Glomerular visceral epithelial cell (primary cell): ENCODE measurements at regions not wholly inside any gene's neighbourhood (a gene's known extent, or its start where the extent isn't known, plus 50 kb on each side); places are given as distances from the start of the nearest gene placed in this dataset.
"Not testable (repeated sequence)": the region's sequence is repeated elsewhere in the genome, so short reads cannot be mapped to it uniquely, and the experiment has no call there.

Experiments
- DNase-seq: peaks from one replicate; pipeline ENCODE4 v3.0.0-alpha.2; 2016; ENCODE audit errors: extremely low spot score

DNA sequence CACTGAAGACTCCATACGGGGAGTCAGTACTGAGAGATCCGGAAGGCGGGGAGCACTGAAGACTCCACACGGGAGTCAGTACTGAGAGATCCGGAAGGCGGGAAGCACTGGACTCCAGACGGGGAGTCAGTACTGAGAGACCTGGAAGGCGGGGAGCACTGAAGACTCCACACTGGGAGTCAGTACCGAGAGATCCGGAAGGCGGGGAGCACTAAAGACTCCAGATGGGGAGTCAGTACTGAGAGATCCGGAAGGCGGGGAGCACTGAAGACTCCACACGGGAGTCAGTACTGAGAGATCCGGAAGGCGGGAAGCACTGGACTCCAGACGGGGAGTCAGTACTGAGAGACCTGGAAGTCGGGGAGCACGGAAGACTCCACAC lies 77.2 kb downstream of the DLL1 start:
- DNase-seq, result not testable (repeated sequence)

DNA sequence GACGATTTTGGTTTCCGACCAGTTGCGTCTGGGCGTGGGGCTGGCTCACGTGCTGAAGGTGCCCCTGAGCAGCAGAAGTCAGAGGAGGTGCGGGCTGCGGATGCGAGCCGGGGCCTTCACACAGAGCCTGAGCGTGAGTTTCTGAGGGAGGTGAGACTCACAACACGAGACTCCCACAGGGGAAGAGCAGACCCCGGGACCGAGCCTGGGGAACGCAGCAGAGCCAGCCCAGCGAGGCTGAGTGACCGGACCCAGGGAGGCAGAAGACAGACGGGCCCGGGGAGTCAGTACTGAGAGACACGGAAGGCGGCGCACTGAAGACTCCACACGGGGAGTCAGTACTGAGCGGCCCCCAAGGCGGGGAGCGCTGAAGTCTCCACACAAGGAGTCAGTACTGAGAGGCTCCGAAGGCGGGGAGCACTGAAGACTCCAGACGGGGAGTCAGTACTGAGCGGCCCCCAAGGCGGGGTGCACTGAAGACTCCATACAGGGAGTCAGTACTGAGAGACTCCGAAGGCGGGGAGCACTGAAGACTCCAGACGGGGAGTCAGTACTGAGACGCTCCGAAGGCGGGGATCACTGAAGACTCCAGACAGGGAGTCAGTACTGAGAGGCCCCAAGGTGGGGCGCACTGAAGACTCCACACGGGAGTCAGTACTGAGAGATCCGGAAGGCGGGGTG lies 77.8 kb downstream of the DLL1 start:
- no peak for DNase-seq

DNA sequence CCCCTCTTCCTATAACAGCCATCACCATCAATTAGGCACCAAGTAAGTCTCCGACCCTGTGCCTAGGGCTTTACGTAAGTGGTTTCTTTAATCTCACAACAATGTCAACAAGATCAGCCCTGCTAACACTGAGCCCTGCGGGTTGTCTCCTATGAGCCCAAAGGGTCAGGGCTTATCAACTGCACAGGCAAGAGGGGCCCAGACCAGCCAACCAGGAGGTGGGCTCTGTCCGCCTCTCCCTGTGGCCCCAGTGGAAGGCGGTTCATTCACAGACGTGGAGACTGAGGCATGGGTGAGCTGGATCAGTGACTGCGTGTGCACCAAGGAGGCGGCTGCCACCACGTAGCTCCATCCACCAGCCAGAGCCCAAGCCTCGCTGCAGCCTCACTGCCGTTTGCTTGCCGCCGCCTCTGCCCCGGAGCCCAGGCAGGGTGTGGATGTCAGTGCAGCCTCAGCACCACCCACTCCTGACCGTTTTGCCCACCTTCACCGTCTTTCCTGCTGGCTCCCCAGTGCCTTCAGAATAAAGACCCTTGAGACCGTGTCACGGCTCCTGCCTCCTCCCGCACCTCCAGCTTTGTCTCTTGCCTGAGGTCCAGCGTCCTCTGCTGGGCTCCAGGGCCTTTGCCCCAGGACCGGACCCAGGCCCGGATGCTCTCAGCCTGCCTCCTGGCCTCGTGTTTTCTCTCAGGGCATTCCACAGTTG lies 78.7 kb downstream of the DLL1 start:
- DNase-seq, result no peak

GRCh38 chr6:170211404-170212025 lies 79.4 kb downstream of the DLL1 start:
- no peak for DNase-seq

DNA sequence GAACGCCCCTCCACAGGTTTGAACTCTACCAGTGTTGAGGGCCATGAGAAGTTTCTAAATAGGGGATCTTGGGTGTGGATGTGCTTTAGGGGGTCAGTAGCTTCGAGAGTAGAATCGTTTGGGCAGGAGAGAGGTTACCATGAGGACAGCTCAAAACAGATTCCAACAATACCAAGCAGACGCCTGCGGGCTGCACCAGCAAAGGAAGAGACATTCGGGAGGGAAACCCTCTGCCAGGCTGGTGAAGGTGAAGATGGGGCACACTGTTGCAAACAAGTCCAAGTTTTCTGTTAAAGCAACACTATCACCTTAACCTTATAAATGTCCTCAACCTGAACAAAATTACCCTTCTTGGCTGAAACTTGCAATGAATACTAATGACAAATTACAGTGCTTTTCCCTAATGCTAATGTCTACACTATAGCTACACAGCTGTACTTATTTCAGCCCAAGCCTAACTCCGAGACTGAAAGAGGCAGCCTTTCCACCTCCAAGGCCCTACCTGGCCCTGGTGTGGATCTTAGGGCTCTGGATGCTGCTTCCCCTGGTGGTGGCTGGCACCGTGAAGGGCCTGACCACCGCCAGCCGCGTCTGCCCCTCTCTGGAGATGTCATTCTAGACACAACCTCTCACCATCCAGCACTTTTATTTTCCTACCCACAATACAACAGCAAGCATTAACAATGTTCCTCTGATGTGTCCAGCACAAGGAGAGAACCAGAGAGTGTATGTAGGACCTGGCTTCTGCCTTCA lies 80.1 kb downstream of the DLL1 start:
- no peak for DNase-seq

GRCh38 chr6:170210026-170210390 lies 80.9 kb downstream of the DLL1 start:
- DNase-seq, result no peak

GRCh38 chr6:170209354-170210025 lies 81.4 kb downstream of the DLL1 start:
- DNase-seq, result no peak

GRCh38 chr6:170208651-170209353 lies 82.1 kb downstream of the DLL1 start:
- DNase-seq, result no peak

DNA sequence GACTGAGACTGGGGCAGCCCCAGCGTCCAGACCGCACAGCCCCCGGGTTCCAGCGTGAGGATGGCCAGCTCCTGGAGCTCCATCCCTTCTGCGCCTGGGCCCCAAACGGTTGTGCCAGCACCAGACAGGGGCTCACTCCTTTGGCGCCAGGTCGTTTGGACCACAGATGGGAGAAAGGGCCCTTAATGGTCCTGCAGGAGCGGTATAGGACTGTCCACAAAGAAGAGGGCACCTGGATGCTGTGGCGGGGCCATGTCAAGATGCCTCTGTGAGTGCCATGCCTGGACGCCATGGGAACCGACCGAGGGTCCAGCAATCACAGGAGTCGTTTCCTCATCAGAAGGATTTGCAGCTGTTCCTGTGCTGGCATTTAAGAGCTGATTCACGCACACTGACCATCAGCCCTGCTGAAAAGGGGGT lies 82.7 kb downstream of the DLL1 start:
- no peak for DNase-seq

DNA sequence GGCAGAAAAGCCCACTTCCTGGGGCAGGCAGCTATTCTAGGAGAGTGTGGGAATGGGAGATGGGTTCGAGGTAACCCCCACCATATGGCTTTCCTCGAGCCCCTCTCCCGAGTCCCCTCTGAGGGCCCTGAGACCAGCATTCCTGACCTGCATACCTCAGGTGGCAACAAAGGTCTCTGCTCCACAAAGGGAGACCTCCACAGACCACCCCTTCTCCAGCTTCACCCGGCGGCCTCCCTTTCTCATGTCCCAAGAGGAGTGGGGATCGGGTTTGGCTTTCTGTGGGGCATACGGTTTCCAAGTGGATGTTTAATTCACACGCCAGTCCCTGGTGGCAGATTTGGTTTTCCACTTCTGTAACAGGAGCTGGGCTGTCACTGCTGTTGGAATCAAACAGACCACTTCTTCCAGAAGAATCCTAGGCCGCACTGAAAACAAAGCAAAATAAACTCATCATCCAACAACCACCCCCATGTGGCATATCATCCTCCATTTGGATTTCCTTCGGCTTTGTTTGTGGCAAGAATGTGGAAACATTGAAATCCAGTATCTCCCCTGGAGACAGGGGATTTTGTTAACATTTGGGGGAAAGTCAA lies 83.2 kb downstream of the DLL1 start:
- no peak for DNase-seq

DNA sequence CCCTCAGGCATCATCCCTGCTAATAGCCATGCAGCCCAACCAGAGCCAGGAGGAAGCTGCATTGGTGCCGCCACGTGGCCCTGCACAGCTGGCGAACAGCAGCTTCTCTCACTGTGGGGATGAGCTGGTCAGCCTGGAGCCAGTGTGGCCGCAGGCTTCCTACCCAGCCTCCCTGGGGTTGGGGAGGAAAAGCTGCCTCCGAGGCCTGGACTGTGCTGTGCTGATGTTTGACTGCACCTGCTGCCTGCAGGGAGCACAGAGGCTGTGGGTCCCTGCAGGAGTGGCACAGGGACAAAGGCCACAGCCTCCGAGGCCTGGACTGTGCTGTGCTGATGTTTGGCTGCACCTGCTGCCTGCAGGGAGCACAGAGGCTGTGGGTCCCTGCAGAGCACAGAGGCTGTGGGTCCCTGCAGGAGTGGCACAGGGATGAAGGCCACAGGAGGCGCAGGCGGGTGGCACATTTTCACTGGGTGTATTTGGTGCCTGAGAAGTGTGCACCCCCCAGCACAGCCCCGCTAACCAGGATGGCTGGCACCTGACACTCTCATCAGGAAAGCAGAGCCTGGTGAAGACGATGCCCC lies 83.9 kb downstream of the DLL1 start:
- DNase-seq, result no peak

GRCh38 chr6:170206317-170206621 lies 84.6 kb downstream of the DLL1 start:
- DNase-seq, result no peak

DNA sequence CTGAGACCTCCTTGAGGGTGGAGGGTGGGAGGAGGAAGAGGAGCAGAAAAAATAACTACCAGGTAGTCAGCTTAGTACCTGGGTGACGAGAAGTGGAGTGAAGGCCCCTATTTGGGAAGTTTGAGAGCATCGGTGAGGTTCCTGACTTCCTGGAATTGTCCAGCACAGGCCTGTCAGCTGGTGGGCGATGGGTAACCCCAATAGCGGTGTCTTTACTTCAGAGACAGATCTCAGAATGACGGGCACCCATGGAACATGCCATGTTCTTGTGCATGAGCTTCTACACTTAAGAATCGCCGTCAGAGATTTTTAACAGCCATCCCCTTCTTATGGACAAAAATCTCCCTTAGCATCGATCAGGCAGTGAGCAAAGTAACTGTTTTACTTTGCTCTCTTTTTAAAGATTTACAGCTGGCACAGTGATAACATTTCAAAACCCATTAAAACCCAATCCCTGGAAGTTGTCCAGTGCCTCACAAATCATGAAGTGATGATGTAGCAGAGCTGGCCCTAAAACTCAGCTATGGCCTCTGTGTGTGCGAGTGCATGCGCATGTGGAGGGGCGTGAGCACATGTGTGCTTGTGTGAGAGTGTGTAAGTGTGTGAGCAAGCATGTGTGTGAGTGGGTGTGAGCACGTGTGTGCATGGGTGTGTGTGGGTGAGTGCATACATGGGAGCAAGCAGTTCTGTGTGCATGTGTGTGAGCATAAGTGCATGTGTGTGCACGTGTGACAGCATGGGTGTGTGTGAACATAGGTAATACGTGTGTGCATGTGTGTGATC lies 85.2 kb downstream of the DLL1 start:
- DNase-seq, result no peak

- DNase-seq, result no peak
Observed at GRCh38 chr6:170205126-170205525, 85.8 kb downstream of the DLL1 start.

- no peak for DNase-seq
Observed at GRCh38 chr6:170203212-170203611, 87.7 kb downstream of the DLL1 start.

- no peak for DNase-seq
Observed at GRCh38 chr6:170202416-170203135, 88.3 kb downstream of the DLL1 start.

DNA sequence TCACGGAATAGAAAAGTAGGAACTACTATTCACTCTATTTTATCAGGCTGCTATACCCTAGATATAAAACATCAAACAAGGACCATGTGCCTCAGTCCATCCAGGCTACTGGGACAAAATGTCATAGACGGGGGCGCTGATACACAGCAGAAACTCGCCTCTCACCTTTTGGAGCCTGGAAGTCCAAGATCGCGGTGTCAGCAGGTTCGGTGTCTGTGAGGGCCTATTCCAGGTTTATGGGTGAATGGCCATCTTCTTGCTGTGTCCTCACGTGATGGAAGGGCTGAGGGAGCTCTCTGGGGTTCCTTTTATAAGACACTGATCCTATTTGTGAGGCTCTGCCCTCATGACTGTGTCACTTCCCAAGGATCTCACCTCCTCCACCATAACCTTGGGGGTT lies 89.5 kb downstream of the DLL1 start:
- DNase-seq, result no peak

- DNase-seq, result no peak
Observed at GRCh38 chr6:170200458-170200891, 90.4 kb downstream of the DLL1 start.

DNA sequence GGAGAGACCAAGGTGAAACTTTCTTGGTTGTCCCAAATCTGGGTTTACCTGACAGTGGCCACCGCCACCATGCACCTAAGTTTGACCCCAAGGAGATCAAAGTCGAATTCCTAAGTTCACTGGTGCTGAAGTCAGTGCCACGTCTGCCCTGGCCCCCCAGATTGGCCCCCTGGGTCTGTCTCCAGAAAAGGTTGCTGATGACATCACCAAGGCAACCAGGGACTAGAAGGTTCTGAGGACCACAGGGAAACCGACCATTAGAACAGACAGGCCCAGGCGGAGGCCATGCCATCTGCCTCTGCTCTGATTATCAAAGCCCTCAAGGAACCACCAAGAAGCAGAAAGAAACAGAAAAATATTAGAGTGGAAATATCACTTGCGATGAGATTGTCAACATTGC lies 91.2 kb downstream of the DLL1 start:
- no peak for DNase-seq
